GM18907 (cell line): ENCODE measurements at regions not wholly inside any gene's neighbourhood (a gene's known extent, or its start where the extent isn't known, plus 50 kb on each side); places are given as distances from the start of the nearest gene placed in this dataset.
A peak's percentile ranks its signal among the peaks of the same experiment; 100 is the strongest.
"Not testable (repeated sequence)": the region's sequence is repeated elsewhere in the genome, so short reads cannot be mapped to it uniquely, and the experiment has no call there.

ENCODE experiments used
- ATAC-seq: cut with Tn5 transposase; IDR thresholded peaks from one replicate; pipeline ENCODE4 v1.9.1; 2021; ENCODE audit warnings: mild to moderate bottlenecking, moderate library complexity; ENCODE audit not compliant: unreplicated experiment

- ATAC-seq = no peak
Observed at GRCh38 chr7:119046068-119046467, 821.6 kb downstream of the ANKRD7 start.

DNA sequence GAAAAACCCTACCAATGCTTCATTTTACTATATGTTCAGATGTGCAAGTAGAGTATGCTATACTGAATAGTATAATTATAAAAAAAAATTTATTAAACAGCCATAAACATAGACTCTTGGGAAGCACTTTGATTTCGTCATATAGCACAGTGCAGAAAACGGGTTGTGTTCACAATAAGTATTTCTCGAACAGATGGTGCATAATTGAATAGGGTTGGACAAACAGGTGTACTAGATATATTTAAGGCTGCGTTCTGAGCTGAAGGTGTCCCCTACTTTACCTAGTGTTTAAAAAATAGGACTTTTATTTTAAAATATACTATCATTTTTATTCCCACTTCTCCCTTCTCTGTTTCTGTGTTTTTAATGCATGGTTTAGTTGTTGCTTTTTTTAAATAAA, 841.5 kb downstream of the ANKRD7 start:
- no peak for ATAC-seq

DNA sequence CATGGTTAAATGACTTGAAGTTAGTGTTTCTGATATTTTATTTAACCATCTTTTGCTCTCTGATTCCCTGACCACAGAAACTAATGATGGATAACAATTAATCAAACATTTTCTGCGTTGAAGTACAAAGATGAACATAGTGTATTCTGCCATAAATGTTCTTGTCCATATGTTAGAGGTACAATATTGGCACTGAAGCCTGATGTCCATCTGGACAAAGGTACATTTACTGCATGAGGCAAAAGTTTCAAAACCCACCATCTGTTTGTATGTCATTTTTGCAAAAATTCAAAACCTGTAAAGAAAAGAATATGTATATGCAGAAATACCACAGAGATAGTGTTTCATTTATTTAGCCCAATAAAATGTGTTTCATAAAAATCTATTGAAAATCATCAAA, 861.5 kb downstream of the ANKRD7 start:
- ATAC-seq = no peak

GRCh38 chr7:119090851-119091250, 866.3 kb downstream of the ANKRD7 start:
- no peak for ATAC-seq

DNA sequence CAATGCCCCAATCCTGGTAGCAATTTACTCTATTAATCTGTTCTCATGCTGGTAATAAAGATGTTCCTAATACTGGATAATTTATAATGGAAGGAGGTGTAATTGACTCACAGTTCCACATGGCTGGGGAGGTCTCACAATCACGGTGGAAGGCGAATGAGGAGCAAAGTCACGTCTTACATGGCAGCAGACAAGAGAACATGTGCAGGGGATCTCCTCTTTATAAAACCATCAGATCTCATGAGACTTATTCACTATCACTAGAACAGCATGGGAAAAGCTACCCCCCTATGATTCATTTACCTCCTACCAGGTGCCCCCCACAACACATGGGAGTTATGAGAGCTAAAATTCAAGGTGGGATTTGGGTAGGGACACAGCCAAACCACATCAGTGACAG, 872.2 kb downstream of the ANKRD7 start:
- ATAC-seq = no peak

- not testable (repeated sequence) for ATAC-seq
Observed at GRCh38 chr7:119100611-119101258, 876.2 kb downstream of the ANKRD7 start.

DNA sequence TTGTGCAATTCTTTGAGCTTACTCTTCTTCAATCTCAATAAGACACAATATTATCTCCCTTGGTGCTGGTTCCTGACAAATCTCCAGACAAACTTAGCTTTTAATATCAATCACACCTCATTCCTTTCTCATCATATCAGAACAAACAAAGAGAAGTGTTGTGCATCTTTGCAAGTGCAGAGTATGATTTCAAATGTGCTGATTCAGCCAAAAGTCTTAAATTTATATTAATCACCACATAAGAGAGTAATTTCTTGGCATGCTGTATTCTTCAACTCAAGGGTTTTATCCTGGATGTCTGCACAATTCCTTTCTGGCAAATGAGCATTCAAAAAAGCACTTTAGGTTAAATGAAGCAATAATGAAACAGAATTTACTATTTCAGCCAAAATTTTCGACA, 877.8 kb downstream of the ANKRD7 start:
- ATAC-seq = no peak

- ATAC-seq = no peak
Observed at GRCh38 chr7:119105381-119105780, 880.9 kb downstream of the ANKRD7 start.

GRCh38 chr7:119123326-119123725, 898.8 kb downstream of the ANKRD7 start:
- ATAC-seq = no peak

DNA sequence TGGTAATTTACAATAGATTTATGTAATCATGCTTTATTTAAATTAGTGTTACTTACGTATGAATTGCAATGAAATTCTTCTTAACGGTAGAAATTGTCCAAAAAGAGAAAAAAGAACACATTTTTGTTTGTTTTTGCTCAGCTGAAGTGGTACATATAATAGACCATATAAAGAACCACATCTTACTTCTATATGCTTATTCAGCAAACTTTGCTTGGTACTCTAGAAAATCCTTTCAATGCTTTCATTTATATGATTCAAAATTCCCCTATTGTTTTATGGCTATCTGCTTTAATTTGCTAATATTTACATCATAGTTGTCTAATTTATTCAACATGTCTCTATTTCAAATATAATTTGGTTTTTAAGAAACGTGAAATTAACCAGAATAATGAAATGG, 903.2 kb downstream of the ANKRD7 start:
- no peak for ATAC-seq

- ATAC-seq = no peak
Observed at GRCh38 chr7:119132436-119132835, 907.9 kb downstream of the ANKRD7 start.

DNA sequence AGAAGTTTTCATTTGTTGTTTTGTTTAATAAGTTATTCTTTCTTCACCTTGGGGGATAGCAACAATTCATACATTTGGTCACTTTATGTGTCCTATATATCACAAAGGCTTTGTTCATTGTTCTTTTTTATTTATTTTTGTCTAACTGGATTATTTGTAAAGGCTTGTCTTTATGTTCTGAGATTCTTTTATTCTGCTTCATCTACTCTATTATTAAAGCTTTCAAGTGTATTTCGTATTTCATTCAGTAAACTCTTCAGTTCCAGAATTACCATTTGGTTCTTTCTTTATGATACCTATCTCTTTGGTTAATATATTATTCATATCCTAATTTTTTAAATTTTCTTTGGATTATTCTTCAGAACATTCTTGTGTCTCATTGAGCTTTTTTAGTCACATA, 942.9 kb downstream of the ANKRD7 start:
- no peak for ATAC-seq

GRCh38 chr7:119172043-119172442, 947.5 kb downstream of the ANKRD7 start:
- no peak for ATAC-seq

DNA sequence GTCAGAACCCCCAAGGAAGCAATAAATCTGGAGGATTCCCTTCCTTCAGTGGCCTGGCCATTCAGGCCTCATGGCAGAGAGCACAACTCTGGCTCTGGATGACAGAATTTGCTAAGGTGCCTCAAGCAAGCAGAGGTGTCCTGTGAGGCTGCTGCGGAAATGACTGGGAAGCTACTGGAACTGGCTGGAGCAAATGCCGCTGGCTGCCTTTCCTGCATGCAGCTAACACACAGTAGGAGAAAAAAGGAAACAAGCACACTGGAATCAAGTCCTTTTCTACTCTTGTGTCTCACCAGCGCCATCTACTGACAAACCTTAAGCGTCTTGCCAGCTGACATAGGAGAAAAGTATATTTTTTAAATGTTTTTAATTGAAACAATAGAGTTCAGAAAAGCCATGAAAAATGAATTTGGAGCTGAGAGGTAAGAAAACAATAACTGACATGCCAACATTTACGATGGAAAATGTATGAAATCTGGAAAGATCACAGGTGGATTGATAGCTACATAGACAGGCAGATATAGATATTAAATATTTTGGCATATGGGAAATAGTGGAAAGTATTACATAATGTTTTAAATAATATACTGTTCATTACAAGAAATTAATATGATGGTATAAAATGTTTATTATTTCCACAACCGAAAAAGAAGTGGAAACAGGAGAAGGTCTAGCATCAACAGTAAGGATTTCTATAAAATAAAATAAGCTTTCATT, 951.6 kb downstream of the ANKRD7 start:
- ATAC-seq = peak; percentile 68

DNA sequence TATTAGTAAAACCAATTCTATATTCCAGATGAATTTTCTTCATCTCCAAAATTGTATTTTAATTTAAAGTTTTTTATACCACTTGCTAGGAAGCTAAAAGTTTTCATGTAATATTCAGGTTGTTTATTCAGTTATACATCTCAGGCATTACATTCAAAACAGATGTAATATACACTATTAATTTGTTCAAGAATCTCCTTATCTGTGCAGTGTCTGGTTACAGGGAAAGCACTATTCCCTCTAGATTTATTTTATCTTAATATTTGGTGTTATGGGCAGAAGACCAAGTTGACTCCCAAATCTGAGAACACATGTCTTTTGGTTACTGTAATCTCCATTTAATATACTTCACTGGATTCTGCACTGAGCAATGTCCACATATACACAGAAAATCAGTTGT, 953.4 kb downstream of the ANKRD7 start:
- no peak for ATAC-seq

DNA sequence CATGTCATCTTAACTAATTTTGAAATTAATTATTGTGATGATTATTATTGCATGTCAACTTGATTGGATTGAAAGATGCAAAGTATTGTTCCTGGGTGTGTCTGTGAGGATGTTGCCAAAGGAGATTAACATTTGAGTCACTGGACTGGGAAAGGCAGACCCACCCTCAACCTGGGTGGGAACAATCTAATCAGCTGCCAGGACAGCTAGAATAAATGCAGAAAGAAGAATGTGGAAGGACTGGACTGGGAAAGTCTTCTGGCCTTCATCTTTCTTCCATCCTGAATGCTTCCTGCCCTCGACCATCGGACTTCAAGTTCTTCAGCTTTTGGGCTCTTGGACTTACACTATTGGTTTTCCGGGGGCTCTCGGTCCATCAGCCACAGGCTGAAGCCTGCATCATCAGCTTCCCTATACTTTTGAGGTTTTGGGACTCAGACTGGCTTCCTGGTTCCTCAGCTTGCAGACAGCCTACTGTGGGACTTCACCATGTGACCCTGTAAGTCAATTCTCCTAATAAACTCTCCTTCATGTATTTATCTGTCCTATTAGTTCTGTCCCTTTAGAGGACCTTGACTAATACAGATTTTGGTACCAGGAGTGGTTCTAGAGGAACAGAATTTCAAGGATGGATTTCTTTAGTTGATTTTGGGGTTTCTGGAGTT, 959.8 kb downstream of the ANKRD7 start:
- ATAC-seq = no peak

- no peak for ATAC-seq
Observed at GRCh38 chr7:119196183-119196582, 971.7 kb downstream of the ANKRD7 start.

DNA sequence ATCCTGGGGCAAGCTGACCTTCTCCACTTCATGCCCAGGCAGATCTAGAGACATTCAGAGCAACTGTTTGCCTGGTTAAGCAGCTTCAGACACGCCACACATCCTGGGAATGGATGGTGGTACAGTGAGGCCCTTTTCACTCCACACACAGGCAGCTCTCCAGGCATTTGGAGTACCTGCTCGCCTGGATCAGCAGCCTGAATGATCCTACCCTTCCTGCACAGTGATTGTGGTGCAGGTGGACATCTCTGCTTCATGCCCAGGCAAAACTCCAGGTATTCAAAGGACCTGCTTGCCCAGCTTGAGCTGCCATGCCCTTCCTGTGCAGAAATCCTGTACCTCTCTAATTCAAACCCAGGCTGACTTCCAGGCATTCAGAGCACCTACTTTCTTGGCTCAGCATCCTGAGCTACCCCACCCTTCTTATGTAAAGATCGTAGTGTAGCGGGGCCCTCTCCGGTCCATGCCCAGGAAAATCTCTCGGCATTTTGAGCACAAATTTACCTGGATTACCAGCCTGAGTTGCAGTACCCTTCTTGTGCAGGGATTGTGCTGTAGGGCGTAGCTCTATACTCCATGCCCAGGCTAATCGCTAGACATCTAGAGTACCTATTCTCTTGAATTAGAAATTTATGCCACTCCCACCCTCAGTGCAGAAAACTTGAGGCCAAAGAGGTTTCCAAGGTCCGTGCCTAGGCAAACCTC, 972.8 kb downstream of the ANKRD7 start:
- ATAC-seq = no peak

- peak; percentile 96 for ATAC-seq
Observed at GRCh38 chr7:119197877-119198527, 973.5 kb downstream of the ANKRD7 start.

GRCh38 chr7:119219663-119220062, 995.2 kb downstream of the ANKRD7 start:
- no peak for ATAC-seq

GRCh38 chr7:119223930-119224329, 999.4 kb downstream of the ANKRD7 start:
- ATAC-seq = no peak
